ENCODE measurements at regions not wholly inside any gene's neighbourhood (a gene's known extent, or its start where the extent isn't known, plus 50 kb on each side); places are given as distances from the start of the nearest gene placed in this dataset.

GRCh38 chrX:38860106-38861013 lies 59.1 kb downstream of the MID1IP1 start:
- no peak overlapping the region for H3K27ac ChIP-seq (ENCODE audit: low read length)

GRCh38 chrX:38861489-38861888 lies 60.2 kb downstream of the MID1IP1 start:
- no peak for ATAC-seq
- Histone ChIP-seq H3K9me3 (ENCODE audit: low read length) (no peaks in the 10 kb centered on the region), H3K27me3 (ENCODE audit: low read length) (no peaks in the 10 kb centered on the region), H3K9me2 (replicated peaks; ENCODE audit: low read length) (no peaks in the 10 kb centered on the region), H3K4me3 (ENCODE audit: low read length) (no peak overlapping the region), H3K79me2 (ENCODE audit: low read length) (no peaks in the 10 kb centered on the region), H3K4me2 (ENCODE audit: low read length) (no peak overlapping the region), H4K20me1 (ENCODE audit: low read length) (no peaks in the 10 kb centered on the region), H3K9ac (ENCODE audit: low read length) (no peak overlapping the region), H3K4me1 (ENCODE audit: insufficient read depth, low read length) (0 out of 2 replicates have a peak, but pooled peaks cover 3% of the 10 kb centered on the region), H2AFZ (ENCODE audit: low read length) (no peak overlapping the region), H3F3A (ENCODE audit: low read length, unreplicated experiment) (no peaks in the 10 kb centered on the region), H3K36me3 (ENCODE audit: low read depth, low read length) (no peaks in the 10 kb centered on the region), H3K27ac (ENCODE audit: low read length) (no peak overlapping the region)
- CTCF ChIA-PET: no interaction called here
- no peak for TF ChIP-seq EZH2phosphoT487 (IDR thresholded peaks at IDR 0.05; ENCODE audit: borderline replicate concordance, low read length)
- TF ChIP-seq CTCF (conservative IDR thresholded peaks at IDR 0.05; ENCODE audit: low read depth, low read length): no peak
- no peak for TF ChIP-seq EZH2 (IDR thresholded peaks at IDR 0.05; ENCODE audit: low read length, unreplicated experiment)
- DNase-seq: no peak
- BruUV-seq (replicated peaks): no TSS peak
- intact Hi-C loops (cut with micrococcal nuclease): no loop called here
- POLR2A ChIA-PET (ENCODE audit: unreplicated experiment): no interaction called here

More at GRCh38 chrX:38860106-38861013, 59.1 kb downstream of the MID1IP1 start:
- H4K20me1 ChIP-seq (ENCODE audit: low read length): no peaks in the 10 kb centered on the region
- no peaks in the 10 kb centered on the region for H3F3A ChIP-seq (ENCODE audit: low read length, unreplicated experiment)
- H3K9me3 ChIP-seq (ENCODE audit: low read length): no peaks in the 10 kb centered on the region
- 0 out of 2 replicates have a peak, but pooled peaks cover 3% of the 10 kb centered on the region for H3K4me1 ChIP-seq (ENCODE audit: insufficient read depth, low read length)
- H2AFZ ChIP-seq (ENCODE audit: low read length): no peak overlapping the region
- H3K27me3 ChIP-seq (ENCODE audit: low read length): no peaks in the 10 kb centered on the region
- intact Hi-C loops (cut with micrococcal nuclease): no loop called here
- H3K4me3 ChIP-seq (ENCODE audit: low read length): no peak overlapping the region
- H3K79me2 ChIP-seq (ENCODE audit: low read length): no peaks in the 10 kb centered on the region
- ChIA-PET POLR2A (ENCODE audit: unreplicated experiment) (no interaction called here), CTCF (interaction anchor here (0.6 kb wide), 1 partner anchor 334 kb away, joined by 3 read pairs; no protein-coding TSS in a partner anchor)
- DNase-seq (no peak), ATAC-seq (no peak)
- no peak overlapping the region for H3K9ac ChIP-seq (ENCODE audit: low read length)
- no TSS peak for BruUV-seq (replicated peaks)
- TF ChIP-seq EZH2 (IDR thresholded peaks at IDR 0.05; ENCODE audit: low read length, unreplicated experiment) (no peak), CTCF (conservative IDR thresholded peaks at IDR 0.05; ENCODE audit: low read depth, low read length) (no peak)
- no peaks in the 10 kb centered on the region for H3K36me3 ChIP-seq (ENCODE audit: low read depth, low read length)
- H3K9me2 ChIP-seq (replicated peaks; ENCODE audit: low read length): no peaks in the 10 kb centered on the region
- H3K4me2 ChIP-seq (ENCODE audit: low read length): no peak overlapping the region

- POLR2A ChIA-PET (ENCODE audit: unreplicated experiment): no interaction called here
- Histone ChIP-seq H3F3A (ENCODE audit: low read length, unreplicated experiment) (no peaks in the 10 kb centered on the region), H3K9me3 (ENCODE audit: low read length) (no peaks in the 10 kb centered on the region), H3K4me2 (ENCODE audit: low read length) (no peak overlapping the region), H3K4me3 (ENCODE audit: low read length) (no peak overlapping the region), H4K20me1 (ENCODE audit: low read length) (no peaks in the 10 kb centered on the region), H3K27me3 (ENCODE audit: low read length) (no peaks in the 10 kb centered on the region), H3K9ac (ENCODE audit: low read length) (no peak overlapping the region), H3K79me2 (ENCODE audit: low read length) (no peaks in the 10 kb centered on the region), H3K36me3 (ENCODE audit: low read depth, low read length) (no peaks in the 10 kb centered on the region), H2AFZ (ENCODE audit: low read length) (no peak overlapping the region), H3K4me1 (ENCODE audit: insufficient read depth, low read length) (0 out of 2 replicates have a peak, but pooled peaks cover 3% of the 10 kb centered on the region), H3K9me2 (replicated peaks; ENCODE audit: low read length) (no peaks in the 10 kb centered on the region), H3K27ac (ENCODE audit: low read length) (no peak overlapping the region)
- CTCF ChIA-PET: no interaction called here
- TF ChIP-seq EZH2 (IDR thresholded peaks at IDR 0.05; ENCODE audit: low read length, unreplicated experiment): no peak
- no peak for ATAC-seq
- DNase-seq: no peak
- intact Hi-C loops (cut with micrococcal nuclease): no loop called here
- BruUV-seq (replicated peaks): no TSS peak
Observed at GRCh38 chrX:38862100-38862499, 60.8 kb downstream of the MID1IP1 start.
